ENCODE measurements at regions not wholly inside any gene's neighbourhood (a gene's known extent, or its start where the extent isn't known, plus 50 kb on each side); places are given as distances from the start of the nearest gene placed in this dataset.

GRCh38 chr13:109394311-109394988, 391.9 kb downstream of the IRS2 start:
- no peak for DNase-seq

GRCh38 chr13:109393045-109393444, 393.3 kb downstream of the IRS2 start:
- DNase-seq = no peak

- no peak for DNase-seq
Measured at GRCh38 chr13:109390391-109390790, 396.0 kb downstream of the IRS2 start.

GRCh38 chr13:109389892-109390345, 396.5 kb downstream of the IRS2 start:
- DNase-seq = peak; percentile 66

GRCh38 chr13:109389456-109389855, 396.9 kb downstream of the IRS2 start:
- DNase-seq = no peak

GRCh38 chr13:109387471-109387870, 398.9 kb downstream of the IRS2 start:
- DNase-seq = no peak

GRCh38 chr13:109385242-109385560, 401.2 kb downstream of the IRS2 start:
- DNase-seq = peak; percentile 44

- DNase-seq = no peak
Measured at GRCh38 chr13:109384491-109385241, 401.7 kb downstream of the IRS2 start.

- DNase-seq = no peak
Measured at GRCh38 chr13:109383683-109384082, 402.7 kb downstream of the IRS2 start.

- DNase-seq = no peak
Measured at GRCh38 chr13:109381546-109382180, 404.7 kb downstream of the IRS2 start.

- no peak for DNase-seq
Measured at GRCh38 chr13:109380457-109380856, 405.9 kb downstream of the IRS2 start.

GRCh38 chr13:109379930-109380329, 406.5 kb downstream of the IRS2 start:
- no peak for DNase-seq

GRCh38 chr13:109376936-109377335, 409.4 kb downstream of the IRS2 start:
- no peak for DNase-seq

- DNase-seq = no peak
Measured at GRCh38 chr13:109374609-109375200, 411.7 kb downstream of the IRS2 start.

- no peak for DNase-seq
Measured at GRCh38 chr13:109372666-109373065, 413.7 kb downstream of the IRS2 start.

GRCh38 chr13:109371066-109371465, 415.3 kb downstream of the IRS2 start:
- DNase-seq = no peak

- DNase-seq = no peak
Measured at GRCh38 chr13:109370496-109370895, 415.9 kb downstream of the IRS2 start.

GRCh38 chr13:109369353-109370052, 416.9 kb downstream of the IRS2 start:
- no peak for DNase-seq

GRCh38 chr13:109368230-109368629, 418.2 kb downstream of the IRS2 start:
- no peak for DNase-seq

- DNase-seq = no peak
Measured at GRCh38 chr13:109366525-109366924, 419.9 kb downstream of the IRS2 start.

GRCh38 chr13:109363431-109363830, 423.0 kb downstream of the IRS2 start:
- no peak for DNase-seq

GRCh38 chr13:109362616-109363015, 423.8 kb downstream of the IRS2 start:
- DNase-seq = no peak
